Astrocyte (in vitro differentiated cells and primary cell): ENCODE measurements at regions not wholly inside any gene's neighbourhood (a gene's known extent, or its start where the extent isn't known, plus 50 kb on each side); places are given as distances from the start of the nearest gene placed in this dataset.

ENCODE experiments used
- DNase-seq: peaks from one replicate; pipeline ENCODE4 v3.0.0-alpha.2; 2010; ENCODE audit warnings: low read depth
- FAIRE-seq: peaks from 2 replicates; lab custom pipeline; 2011; peaks lifted over from hg19 to GRCh38; lab: Jason Lieb, UNC
- H2AFZ ChIP-seq: 2 replicates; pipeline ENCODE4 v1.6.0; 2012; ENCODE audit warnings: low read depth, low read length, inconsistent platforms
- H3K27ac ChIP-seq: 2 replicates; pipeline ENCODE4 v1.5.1; 2011; ENCODE audit warnings: low read depth, low read length, inconsistent platforms
- H3K27me3 ChIP-seq: 2 replicates; pipeline ENCODE4 v1.6.0; 2011; ENCODE audit warnings: low read length, inconsistent platforms; ENCODE audit not compliant: insufficient read depth
- H3K36me3 ChIP-seq: 2 replicates; pipeline ENCODE4 v1.5.1; 2011; ENCODE audit warnings: low read length, inconsistent platforms; ENCODE audit not compliant: insufficient read depth
- H3K4me1 ChIP-seq: 2 replicates; pipeline ENCODE4 v1.5.1; 2011; ENCODE audit warnings: low read length, inconsistent platforms; ENCODE audit not compliant: insufficient read depth
- H3K4me2 ChIP-seq: 2 replicates; pipeline ENCODE4 v1.6.0; 2012; ENCODE audit warnings: low read length, inconsistent platforms
- H3K4me3 ChIP-seq: 2 replicates; pipeline ENCODE4 v1.5.1; 2011; ENCODE audit warnings: low read depth, mild to moderate bottlenecking, low read length, inconsistent platforms; ENCODE audit not compliant: insufficient read depth
- H3K79me2 ChIP-seq: 2 replicates; pipeline ENCODE4 v1.6.0; 2012; ENCODE audit warnings: mild to moderate bottlenecking, low read length, inconsistent platforms; ENCODE audit not compliant: insufficient read depth
- H3K9ac ChIP-seq: 2 replicates; pipeline ENCODE4 v1.6.0; 2012; ENCODE audit warnings: mild to moderate bottlenecking, low read length, inconsistent platforms
- H3K9me3 ChIP-seq: 2 replicates; pipeline ENCODE4 v1.5.1; 2012; ENCODE audit warnings: low read depth, mild to moderate bottlenecking, low read length, inconsistent platforms; ENCODE audit not compliant: insufficient read depth
- H4K20me1 ChIP-seq: 2 replicates; pipeline ENCODE4 v1.6.0; 2012; ENCODE audit warnings: low read length, inconsistent platforms; ENCODE audit not compliant: insufficient read depth
- H3K27ac Mint-ChIP-seq: one replicate; pipeline ENCODE4 v1.8.0; 2021; ENCODE audit warnings: mild to moderate bottlenecking, mixed read lengths; ENCODE audit not compliant: unreplicated experiment
- H3K27me3 Mint-ChIP-seq: one replicate; pipeline ENCODE4 v1.8.0; 2021; ENCODE audit warnings: low read depth, mixed read lengths; ENCODE audit not compliant: unreplicated experiment
- H3K36me3 Mint-ChIP-seq: one replicate; pipeline ENCODE4 v1.8.0; 2021; ENCODE audit warnings: low read depth, mixed read lengths; ENCODE audit not compliant: unreplicated experiment
- H3K4me1 Mint-ChIP-seq: one replicate; pipeline ENCODE4 v1.8.0; 2021; ENCODE audit warnings: low read depth, mixed read lengths; ENCODE audit not compliant: unreplicated experiment
- H3K4me3 Mint-ChIP-seq: one replicate; pipeline ENCODE4 v1.8.0; 2021; ENCODE audit warnings: mild to moderate bottlenecking, moderate library complexity, mixed read lengths; ENCODE audit not compliant: unreplicated experiment
- H3K9me3 Mint-ChIP-seq: one replicate; pipeline ENCODE4 v1.8.0; 2021; ENCODE audit warnings: mild to moderate bottlenecking, mixed read lengths; ENCODE audit not compliant: unreplicated experiment
- EZH2 ChIP-seq: IDR thresholded peaks from 2 replicates; pipeline ENCODE4 v1.6.1; 2012; ENCODE audit warnings: mild to moderate bottlenecking, low read length, inconsistent platforms; ENCODE audit not compliant: insufficient read depth
- TF ChIP-seq, protein P1 (sequence below): IDR thresholded peaks from 2 replicates; pipeline ENCODE4 v1.5.1; 2011; ENCODE audit warnings: low read depth, mild to moderate bottlenecking, inconsistent platforms, low read length, moderate library complexity; ENCODE audit not compliant: insufficient read depth

DNA sequence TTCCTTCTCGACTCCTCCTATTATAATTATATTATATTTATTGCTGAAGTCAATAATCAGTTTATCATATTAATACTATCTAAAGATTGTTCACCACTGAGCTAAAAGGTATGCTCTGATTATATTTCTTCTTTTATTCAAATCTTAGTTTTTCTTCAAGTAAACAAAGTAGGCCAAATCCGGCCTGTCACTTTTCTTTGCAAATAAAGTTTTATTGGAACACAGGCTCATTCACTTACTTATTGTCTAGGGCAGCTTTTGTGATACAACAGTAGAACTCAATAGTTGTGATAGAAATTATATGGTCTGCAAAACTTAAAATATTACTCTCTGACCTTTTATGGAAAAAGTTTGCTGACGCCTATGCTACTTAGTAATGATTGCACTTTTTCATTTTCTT lies 92.4 kb upstream of the DNAJC19 start:
- Mint-ChIP-seq H3K4me3 (no peak overlapping the region), H3K27me3 (no peaks in the 10 kb centered on the region), H3K36me3 (no peaks in the 10 kb centered on the region), H3K27ac (no peak overlapping the region), H3K9me3 (no peaks in the 10 kb centered on the region), H3K4me1 (no peaks in the 10 kb centered on the region)
- DNase-seq, result no peak
- Histone ChIP-seq H3K4me1 (no peaks in the 10 kb centered on the region), H3K9ac (no peak overlapping the region), H3K79me2 (no peaks in the 10 kb centered on the region), H3K4me3 (no peak overlapping the region), H3K9me3 (no peaks in the 10 kb centered on the region), H3K4me2 (no peak overlapping the region), H4K20me1 (no peaks in the 10 kb centered on the region), H2AFZ (no peak overlapping the region), H3K27me3 (no peaks in the 10 kb centered on the region), H3K36me3 (no peaks in the 10 kb centered on the region), H3K27ac (no peak overlapping the region)
- TF ChIP-seq EZH2, result no peak
- TF ChIP-seq, protein P1, sequence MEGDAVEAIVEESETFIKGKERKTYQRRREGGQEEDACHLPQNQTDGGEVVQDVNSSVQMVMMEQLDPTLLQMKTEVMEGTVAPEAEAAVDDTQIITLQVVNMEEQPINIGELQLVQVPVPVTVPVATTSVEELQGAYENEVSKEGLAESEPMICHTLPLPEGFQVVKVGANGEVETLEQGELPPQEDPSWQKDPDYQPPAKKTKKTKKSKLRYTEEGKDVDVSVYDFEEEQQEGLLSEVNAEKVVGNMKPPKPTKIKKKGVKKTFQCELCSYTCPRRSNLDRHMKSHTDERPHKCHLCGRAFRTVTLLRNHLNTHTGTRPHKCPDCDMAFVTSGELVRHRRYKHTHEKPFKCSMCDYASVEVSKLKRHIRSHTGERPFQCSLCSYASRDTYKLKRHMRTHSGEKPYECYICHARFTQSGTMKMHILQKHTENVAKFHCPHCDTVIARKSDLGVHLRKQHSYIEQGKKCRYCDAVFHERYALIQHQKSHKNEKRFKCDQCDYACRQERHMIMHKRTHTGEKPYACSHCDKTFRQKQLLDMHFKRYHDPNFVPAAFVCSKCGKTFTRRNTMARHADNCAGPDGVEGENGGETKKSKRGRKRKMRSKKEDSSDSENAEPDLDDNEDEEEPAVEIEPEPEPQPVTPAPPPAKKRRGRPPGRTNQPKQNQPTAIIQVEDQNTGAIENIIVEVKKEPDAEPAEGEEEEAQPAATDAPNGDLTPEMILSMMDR, result no peak
- no peak for FAIRE-seq

DNA sequence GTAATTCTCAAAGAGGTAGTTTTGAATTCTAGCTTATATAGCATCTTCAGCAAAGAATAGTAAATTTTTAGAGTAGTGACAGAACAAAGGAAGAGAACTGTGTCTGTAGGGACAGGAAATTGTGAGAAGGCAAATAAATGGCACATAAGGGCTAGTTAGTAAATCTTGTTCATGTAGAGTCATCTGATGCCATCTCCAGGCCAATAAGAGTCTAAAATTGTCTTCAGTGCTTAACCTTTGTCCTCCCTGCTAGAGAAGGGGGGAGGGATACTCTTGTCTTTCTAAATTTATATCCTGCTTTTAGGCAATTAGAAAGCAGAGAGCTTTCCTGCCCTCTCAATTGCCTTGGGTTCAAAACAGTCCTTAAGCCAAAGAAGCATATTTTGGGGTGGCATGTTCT lies 87.0 kb upstream of the DNAJC19 start:
- no peaks in the 10 kb centered on the region for H3K27me3 Mint-ChIP-seq
- Histone ChIP-seq H3K27me3 (no peaks in the 10 kb centered on the region), H3K36me3 (no peaks in the 10 kb centered on the region), H3K27ac (no peak overlapping the region), H3K9me3 (no peaks in the 10 kb centered on the region), H3K9ac (no peak overlapping the region), H3K79me2 (no peaks in the 10 kb centered on the region), H3K4me1 (no peaks in the 10 kb centered on the region), H4K20me1 (no peaks in the 10 kb centered on the region), H3K4me3 (no peak overlapping the region), H3K4me2 (no peak overlapping the region), H2AFZ (no peak overlapping the region)
- TF ChIP-seq, protein P1, result no peak
- no peak for TF ChIP-seq EZH2
- no peaks in the 10 kb centered on the region for H3K4me1 Mint-ChIP-seq
- no peak for FAIRE-seq
- no peaks in the 10 kb centered on the region for H3K36me3 Mint-ChIP-seq
- H3K4me3 Mint-ChIP-seq, result no peak overlapping the region
- H3K9me3 Mint-ChIP-seq, result peaks cover 8% of the 10 kb centered on the region
- H3K27ac Mint-ChIP-seq, result no peak overlapping the region
- no peak for DNase-seq

DNA sequence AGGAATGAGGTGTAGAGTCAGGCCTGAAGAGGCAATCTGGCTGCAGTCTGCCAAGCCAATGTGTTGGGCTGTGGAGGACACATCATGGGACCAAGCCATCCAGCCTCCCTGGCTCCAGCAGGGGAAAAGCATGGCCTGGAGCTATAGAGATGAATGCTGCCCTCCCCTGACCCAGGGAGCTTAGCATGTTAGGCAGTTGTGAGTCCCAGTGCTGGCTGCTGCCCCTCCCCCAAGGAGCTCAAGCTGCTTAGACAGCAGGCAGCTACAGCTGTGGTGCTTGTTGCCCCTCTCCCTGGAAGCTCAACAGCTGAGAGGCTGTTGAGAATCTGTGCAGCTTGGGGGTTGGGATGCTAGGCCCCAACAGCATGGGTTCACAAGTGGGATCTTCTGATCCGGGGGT lies 85.6 kb upstream of the DNAJC19 start:
- no peaks in the 10 kb centered on the region for H3K36me3 Mint-ChIP-seq
- no peaks in the 10 kb centered on the region for H3K79me2 ChIP-seq
- H3K27ac Mint-ChIP-seq, result no peak overlapping the region
- H3K27me3 ChIP-seq, result no peaks in the 10 kb centered on the region
- no peaks in the 10 kb centered on the region for H3K36me3 ChIP-seq
- DNase-seq (no peak), FAIRE-seq (no peak)
- no peak overlapping the region for H3K9ac ChIP-seq
- no peaks in the 10 kb centered on the region for H3K9me3 ChIP-seq
- no peak overlapping the region for H3K4me3 ChIP-seq
- H3K4me3 Mint-ChIP-seq, result no peak overlapping the region
- H3K9me3 Mint-ChIP-seq, result peaks cover 8% of the 10 kb centered on the region
- H3K4me1 Mint-ChIP-seq, result no peaks in the 10 kb centered on the region
- no peak overlapping the region for H2AFZ ChIP-seq
- H3K27me3 Mint-ChIP-seq, result no peaks in the 10 kb centered on the region
- H3K4me1 ChIP-seq, result no peaks in the 10 kb centered on the region
- H4K20me1 ChIP-seq, result no peaks in the 10 kb centered on the region
- H3K27ac ChIP-seq, result no peak overlapping the region
- no peak for TF ChIP-seq EZH2
- TF ChIP-seq, protein P1, result no peak
- H3K4me2 ChIP-seq, result no peak overlapping the region
